ENCODE measurements at regions not wholly inside any gene's neighbourhood (a gene's known extent, or its start where the extent isn't known, plus 50 kb on each side); places are given as distances from the start of the nearest gene placed in this dataset.

GRCh38 chr13:87078947-87079795 is 592.0 kb upstream of the SLITRK5 start:
- intact Hi-C loops (cut with micrococcal nuclease): no loop called here

- intact Hi-C loops (cut with micrococcal nuclease): no loop called here
These were observed 590.9 kb upstream of the SLITRK5 start for GRCh38 chr13:87080100-87080779.

- intact Hi-C loops (cut with micrococcal nuclease): no loop called here
These were observed 587.0 kb upstream of the SLITRK5 start for GRCh38 chr13:87084192-87084591.

GRCh38 chr13:87087741-87088140 is 583.4 kb upstream of the SLITRK5 start:
- intact Hi-C loops (cut with micrococcal nuclease): no loop called here

- intact Hi-C loops (cut with micrococcal nuclease): no loop called here
These were observed 581.8 kb upstream of the SLITRK5 start for GRCh38 chr13:87089391-87089790.

GRCh38 chr13:87093399-87093798 is 577.8 kb upstream of the SLITRK5 start:
- intact Hi-C loops (cut with micrococcal nuclease): no loop called here

GRCh38 chr13:87094646-87095045 is 576.5 kb upstream of the SLITRK5 start:
- intact Hi-C loops (cut with micrococcal nuclease): no loop called here

GRCh38 chr13:87100431-87100830 is 570.7 kb upstream of the SLITRK5 start:
- intact Hi-C loops (cut with micrococcal nuclease): no loop called here

- intact Hi-C loops (cut with micrococcal nuclease): no loop called here
These were observed 563.5 kb upstream of the SLITRK5 start for GRCh38 chr13:87107651-87108050.

GRCh38 chr13:87120476-87120875 is 550.7 kb upstream of the SLITRK5 start:
- intact Hi-C loops (cut with micrococcal nuclease): no loop called here

- intact Hi-C loops (cut with micrococcal nuclease): no loop called here
These were observed 548.6 kb upstream of the SLITRK5 start for GRCh38 chr13:87122551-87122950.

GRCh38 chr13:87123987-87124784 is 547.0 kb upstream of the SLITRK5 start:
- intact Hi-C loops (cut with micrococcal nuclease): no loop called here

- intact Hi-C loops (cut with micrococcal nuclease): no loop called here
These were observed 546.4 kb upstream of the SLITRK5 start for GRCh38 chr13:87124785-87125074.

- intact Hi-C loops (cut with micrococcal nuclease): no loop called here
These were observed 543.1 kb upstream of the SLITRK5 start for GRCh38 chr13:87128036-87128435.

GRCh38 chr13:87128491-87128890 is 542.7 kb upstream of the SLITRK5 start:
- intact Hi-C loops (cut with micrococcal nuclease): no loop called here

- intact Hi-C loops (cut with micrococcal nuclease): no loop called here
These were observed 541.4 kb upstream of the SLITRK5 start for GRCh38 chr13:87129602-87130300.

GRCh38 chr13:87130423-87130822 is 540.7 kb upstream of the SLITRK5 start:
- intact Hi-C loops (cut with micrococcal nuclease): no loop called here

GRCh38 chr13:87131611-87132010 is 539.6 kb upstream of the SLITRK5 start:
- intact Hi-C loops (cut with micrococcal nuclease): no loop called here

- intact Hi-C loops (cut with micrococcal nuclease): no loop called here
These were observed 532.3 kb upstream of the SLITRK5 start for GRCh38 chr13:87138866-87139265.

GRCh38 chr13:87147076-87147475 is 524.1 kb upstream of the SLITRK5 start:
- intact Hi-C loops (cut with micrococcal nuclease): no loop called here

GRCh38 chr13:87153371-87153770 is 517.8 kb upstream of the SLITRK5 start:
- intact Hi-C loops (cut with micrococcal nuclease): no loop called here

- intact Hi-C loops (cut with micrococcal nuclease): no loop called here
These were observed 504.8 kb upstream of the SLITRK5 start for GRCh38 chr13:87166348-87166747.
